ENCODE measurements at regions not wholly inside any gene's neighbourhood (a gene's known extent, or its start where the extent isn't known, plus 50 kb on each side); places are given as distances from the start of the nearest gene placed in this dataset.

DNA sequence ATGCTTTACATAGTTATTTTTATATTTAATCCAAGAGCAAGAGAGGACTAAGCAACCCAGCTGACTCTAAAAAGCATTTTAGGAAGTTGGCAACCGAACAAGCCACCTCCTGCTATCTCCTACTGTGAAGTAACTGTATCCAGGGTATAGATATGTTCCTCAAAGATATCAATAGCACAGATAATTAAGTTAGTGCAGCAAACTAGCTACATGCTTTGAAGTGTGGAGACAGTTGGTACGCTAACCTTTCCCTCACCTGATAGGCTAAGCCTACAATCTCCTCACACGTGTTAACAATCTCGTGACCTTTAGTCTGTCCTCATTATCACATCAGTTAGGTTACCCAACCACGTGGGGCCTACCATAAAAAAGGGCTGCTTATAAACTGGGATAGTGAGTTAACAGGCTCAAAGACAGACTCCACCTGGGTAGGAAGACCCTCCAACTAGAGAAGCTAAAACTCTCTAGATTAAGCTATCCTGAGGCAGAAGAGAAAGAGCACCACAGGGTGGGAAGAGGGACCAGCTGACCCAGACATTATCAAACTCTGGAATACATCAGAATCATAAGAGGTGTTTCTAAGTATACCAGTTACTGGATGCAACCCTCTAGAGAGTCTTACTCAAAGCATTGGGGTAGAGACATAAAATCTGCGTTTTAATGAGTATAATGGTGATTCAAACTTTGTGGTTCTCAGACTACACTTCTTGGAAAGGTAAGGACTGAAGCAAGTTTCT is 340.1 kb upstream of the ESRRG start:
- intact Hi-C loops (cut with DNase I; ENCODE audit: low total_unique reads) = no loop called here
- 54 to 56% methylated on average over 6 of the region's 6 CpGs for WGBS, 2 donors
- TF ChIP-seq POLR2A (IDR thresholded peaks at IDR 0.05) = no peak
- TF ChIP-seq, protein P1, sequence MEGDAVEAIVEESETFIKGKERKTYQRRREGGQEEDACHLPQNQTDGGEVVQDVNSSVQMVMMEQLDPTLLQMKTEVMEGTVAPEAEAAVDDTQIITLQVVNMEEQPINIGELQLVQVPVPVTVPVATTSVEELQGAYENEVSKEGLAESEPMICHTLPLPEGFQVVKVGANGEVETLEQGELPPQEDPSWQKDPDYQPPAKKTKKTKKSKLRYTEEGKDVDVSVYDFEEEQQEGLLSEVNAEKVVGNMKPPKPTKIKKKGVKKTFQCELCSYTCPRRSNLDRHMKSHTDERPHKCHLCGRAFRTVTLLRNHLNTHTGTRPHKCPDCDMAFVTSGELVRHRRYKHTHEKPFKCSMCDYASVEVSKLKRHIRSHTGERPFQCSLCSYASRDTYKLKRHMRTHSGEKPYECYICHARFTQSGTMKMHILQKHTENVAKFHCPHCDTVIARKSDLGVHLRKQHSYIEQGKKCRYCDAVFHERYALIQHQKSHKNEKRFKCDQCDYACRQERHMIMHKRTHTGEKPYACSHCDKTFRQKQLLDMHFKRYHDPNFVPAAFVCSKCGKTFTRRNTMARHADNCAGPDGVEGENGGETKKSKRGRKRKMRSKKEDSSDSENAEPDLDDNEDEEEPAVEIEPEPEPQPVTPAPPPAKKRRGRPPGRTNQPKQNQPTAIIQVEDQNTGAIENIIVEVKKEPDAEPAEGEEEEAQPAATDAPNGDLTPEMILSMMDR (IDR thresholded peaks at IDR 0.05) = no peak
- H3K4me3 ChIP-seq (ENCODE audit: low read depth, poor library complexity, severe bottlenecking) = no peak overlapping the region
- DNase-seq (ENCODE audit: low spot score in 2 of 2) = no peak

DNA sequence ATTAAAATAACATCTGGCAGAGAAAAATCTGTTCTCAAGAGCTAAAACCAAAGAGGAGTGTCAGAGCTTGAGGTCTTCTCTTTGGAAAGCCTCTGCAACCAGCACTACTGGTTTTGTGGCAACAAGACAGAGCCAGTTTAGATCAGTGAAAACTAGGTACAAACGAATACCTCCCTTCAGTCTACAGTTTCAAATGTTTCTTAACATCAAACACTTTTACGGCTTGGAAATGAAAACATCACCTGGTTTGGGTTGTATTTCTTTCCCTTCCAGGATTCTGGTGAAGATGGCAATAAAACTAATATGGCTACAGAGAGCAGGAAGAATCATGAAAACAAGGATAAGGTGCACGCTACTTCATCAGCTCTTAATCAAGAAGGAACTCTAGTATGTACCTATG is 339.4 kb upstream of the ESRRG start:
- intact Hi-C loops (cut with DNase I; ENCODE audit: low total_unique reads) = no loop called here
- 30 to 37% methylated on average over 3 of the region's 3 CpGs for WGBS, 2 donors
- H3K4me3 ChIP-seq (ENCODE audit: low read depth, poor library complexity, severe bottlenecking) = no peak overlapping the region
- no peak for DNase-seq (ENCODE audit: low spot score in 2 of 2)
- no peak for TF ChIP-seq POLR2A (IDR thresholded peaks at IDR 0.05)
- TF ChIP-seq, protein P1 (IDR thresholded peaks at IDR 0.05) = no peak

DNA sequence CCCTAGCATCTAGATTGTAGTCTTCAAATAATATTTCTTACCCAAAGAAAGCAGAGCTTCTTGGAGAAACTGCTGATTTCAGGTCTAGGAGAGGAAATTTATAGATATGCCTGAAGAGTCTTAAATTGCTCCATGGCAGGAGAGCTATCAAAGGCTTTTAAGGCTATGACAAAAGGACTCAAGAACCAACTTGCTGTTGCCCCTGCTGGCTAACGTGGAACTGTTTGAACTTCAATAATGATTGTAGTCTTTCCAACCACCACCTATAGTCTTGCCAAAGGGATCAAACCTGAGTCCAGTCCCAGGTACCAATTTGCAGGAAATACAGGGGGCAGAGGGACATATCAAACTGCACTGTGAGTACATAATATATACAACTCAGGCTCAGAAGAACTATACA is 336.2 kb upstream of the ESRRG start:
- no peak for DNase-seq (ENCODE audit: low spot score in 2 of 2)
- 32 to 48% methylated on average over 1 of the region's 1 CpG for WGBS, 2 donors
- TF ChIP-seq, protein P1 (IDR thresholded peaks at IDR 0.05) = no peak
- TF ChIP-seq POLR2A (IDR thresholded peaks at IDR 0.05) = no peak
- intact Hi-C loops (cut with DNase I; ENCODE audit: low total_unique reads) = no loop called here
- no peak overlapping the region for H3K4me3 ChIP-seq (ENCODE audit: low read depth, poor library complexity, severe bottlenecking)

DNA sequence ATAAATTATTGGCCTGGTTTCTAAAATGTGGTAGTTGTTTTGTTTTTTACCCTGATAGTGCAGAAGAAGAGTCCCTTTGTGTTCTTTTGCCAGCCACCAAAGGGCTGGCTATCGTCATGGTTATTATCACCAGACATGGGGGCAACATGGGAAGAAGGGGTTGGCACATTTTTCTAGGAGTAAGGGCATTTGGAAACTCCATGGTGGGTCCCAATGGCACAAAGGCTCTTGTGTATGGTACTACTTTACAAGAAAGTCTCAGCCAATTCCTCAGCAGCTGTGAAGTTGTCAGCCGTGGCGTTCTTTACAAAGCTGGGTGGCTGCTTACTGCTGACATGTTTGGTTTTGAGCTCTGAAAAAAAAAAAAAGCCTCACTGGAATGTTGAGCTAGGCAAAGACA is 330.4 kb upstream of the ESRRG start:
- intact Hi-C loops (cut with DNase I; ENCODE audit: low total_unique reads) = no loop called here
- H3K4me3 ChIP-seq (ENCODE audit: low read depth, poor library complexity, severe bottlenecking) = no peak overlapping the region
- no peak for TF ChIP-seq POLR2A (IDR thresholded peaks at IDR 0.05)
- TF ChIP-seq, protein P1 (IDR thresholded peaks at IDR 0.05) = no peak
- 51 to 64% methylated on average over 3 of the region's 3 CpGs for WGBS, 2 donors
- no peak for DNase-seq (ENCODE audit: low spot score in 2 of 2)

DNA sequence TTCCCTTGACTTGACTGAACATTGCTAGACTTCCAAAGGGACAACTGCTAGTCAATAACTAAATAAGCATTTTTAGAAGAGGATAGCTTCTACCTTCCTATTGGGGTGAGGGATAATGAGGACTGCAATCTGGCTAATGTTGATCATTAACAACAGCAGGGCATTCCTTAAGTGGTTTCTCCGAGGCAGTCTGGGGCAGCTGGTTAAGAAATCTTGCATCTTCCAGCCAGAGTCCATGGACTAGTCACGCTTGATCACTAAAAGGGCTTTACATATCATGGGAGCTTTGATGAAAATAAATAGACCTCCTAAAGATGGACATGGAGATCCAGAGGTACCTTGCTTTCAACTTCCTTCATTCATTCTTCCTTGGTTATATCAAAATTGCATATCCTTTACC is 329.4 kb upstream of the ESRRG start:
- intact Hi-C loops (cut with DNase I; ENCODE audit: low total_unique reads) = no loop called here
- no peak overlapping the region for H3K4me3 ChIP-seq (ENCODE audit: low read depth, poor library complexity, severe bottlenecking)
- TF ChIP-seq, protein P1 (IDR thresholded peaks at IDR 0.05) = no peak
- no peak for TF ChIP-seq POLR2A (IDR thresholded peaks at IDR 0.05)
- 14 to 35% methylated on average over 2 of the region's 2 CpGs for WGBS, 2 donors
- DNase-seq (ENCODE audit: low spot score in 2 of 2) = no peak

DNA sequence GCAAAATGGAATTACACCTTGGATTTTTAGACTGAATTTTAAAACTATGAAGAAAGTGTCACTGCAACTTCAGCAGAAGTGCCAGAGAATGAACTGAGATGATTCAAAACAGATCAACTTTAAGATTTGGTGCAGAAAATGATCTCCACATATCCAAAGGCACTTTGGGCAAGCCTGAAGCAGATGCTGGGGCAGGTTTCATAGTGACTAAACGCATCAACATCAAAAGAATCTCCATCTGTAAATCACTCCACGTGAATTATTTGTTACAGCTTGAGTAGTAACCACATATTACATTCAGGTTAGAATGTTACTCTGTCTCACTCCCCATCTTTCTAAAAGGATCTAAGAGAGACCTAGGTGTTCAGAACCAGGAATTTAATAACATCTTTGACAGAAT is 329.0 kb upstream of the ESRRG start:
- intact Hi-C loops (cut with DNase I; ENCODE audit: low total_unique reads) = no loop called here
- DNase-seq (ENCODE audit: low spot score in 2 of 2) = no peak
- no peak overlapping the region for H3K4me3 ChIP-seq (ENCODE audit: low read depth, poor library complexity, severe bottlenecking)
- WGBS, 2 donors = 22 to 28% methylated on average over 2 of the region's 2 CpGs
- TF ChIP-seq, protein P1 (IDR thresholded peaks at IDR 0.05) = no peak
- TF ChIP-seq POLR2A (IDR thresholded peaks at IDR 0.05) = no peak
